WTC11 (cell line): ENCODE measurements at regions not wholly inside any gene's neighbourhood (a gene's known extent, or its start where the extent isn't known, plus 50 kb on each side); places are given as distances from the start of the nearest gene placed in this dataset.
A peak's percentile ranks its signal among the peaks of the same experiment; 100 is the strongest.

Source experiments
- ATAC-seq: fragments of 200-7000 bp; cut with Tn5 transposase; 2 replicates; pipeline ENCODE4 v1.10.0; 2021; ENCODE audit warnings: mild to moderate bottlenecking, moderate library complexity
- CTCF ChIA-PET: fragments of 300-600 bp; sonication (Branson Sonifier 250); formaldehyde crosslinking; loops from one replicate; lab custom pipeline; 2021; ENCODE audit warnings: antibody characterized with exemption; lab: Charles Lee
- POLR2A ChIA-PET: fragments of 350-600 bp; sonication (Branson Sonifier 250); formaldehyde crosslinking; loops from one replicate; lab custom pipeline; 2021; ENCODE audit warnings: antibody characterized with exemption; lab: Charles Lee
- DNase-seq: peaks from one replicate; pipeline ENCODE4 v3.0.0; 2021; ENCODE audit warnings: low spot score
- H3K27ac Mint-ChIP-seq: 2 replicates; pipeline ENCODE4 v1.8.0; 2021; ENCODE audit warnings: mixed read lengths
- H3K27me3 Mint-ChIP-seq: 2 replicates; pipeline ENCODE4 v1.8.0; 2021; ENCODE audit warnings: low read depth, mild to moderate bottlenecking, moderate library complexity, mixed read lengths
- H3K36me3 Mint-ChIP-seq: 2 replicates; pipeline ENCODE4 v1.8.0; 2021; ENCODE audit warnings: mixed read lengths
- H3K4me1 Mint-ChIP-seq: 2 replicates; pipeline ENCODE4 v1.8.0; 2022; ENCODE audit warnings: mixed read lengths
- H3K4me3 Mint-ChIP-seq: 2 replicates; pipeline ENCODE4 v1.8.0; 2021; ENCODE audit warnings: mild to moderate bottlenecking, moderate library complexity, mixed read lengths
- H3K9me3 Mint-ChIP-seq: 2 replicates; pipeline ENCODE4 v1.8.0; 2021; ENCODE audit warnings: mixed read lengths
- CREB1 ChIP-seq: sonication (generic); formaldehyde crosslinking; IDR thresholded peaks from 2 replicates; pipeline ENCODE4 v1.8.0; 2023; ENCODE audit warnings: mild to moderate bottlenecking, missing genetic modification reagents
- ETV6 ChIP-seq: sonication (generic); formaldehyde crosslinking; IDR thresholded peaks from 2 replicates; pipeline ENCODE4 v1.8.1; 2022; ENCODE audit warnings: mild to moderate bottlenecking, missing genetic modification reagents
- FOXK1 ChIP-seq: sonication (generic); formaldehyde crosslinking; IDR thresholded peaks from 2 replicates; pipeline ENCODE4 v1.8.0; 2022; ENCODE audit warnings: mild to moderate bottlenecking, moderate library complexity, missing genetic modification reagents
- HMGA2 ChIP-seq: fragments of 250-450 bp; sonication (Bioruptor Pico); IDR thresholded peaks from 2 replicates; pipeline ENCODE4 v1.4.0; 2021; ENCODE audit warnings: mild to moderate bottlenecking, moderate library complexity
- OVOL2 ChIP-seq: fragments of 250-450 bp; sonication (Bioruptor Pico); IDR thresholded peaks from 2 replicates; pipeline ENCODE4 v1.9.0; 2021; ENCODE audit warnings: mild to moderate bottlenecking, borderline replicate concordance
- PRRX2 ChIP-seq: fragments of 250-450 bp; sonication (Bioruptor Pico); IDR thresholded peaks from 2 replicates; pipeline ENCODE4 v1.8.0; 2021; ENCODE audit warnings: mild to moderate bottlenecking
- RELA ChIP-seq: sonication (generic); formaldehyde crosslinking; IDR thresholded peaks from 2 replicates; pipeline ENCODE4 v1.8.1; 2022; ENCODE audit warnings: missing genetic modification reagents, mild to moderate bottlenecking, borderline replicate concordance
- RORB ChIP-seq: fragments of 250-450 bp; sonication (Bioruptor Pico); IDR thresholded peaks from 2 replicates; pipeline ENCODE4 v1.9.0; 2021; ENCODE audit warnings: mild to moderate bottlenecking
- SMAD3 ChIP-seq: sonication (generic); formaldehyde crosslinking; IDR thresholded peaks from 2 replicates; pipeline ENCODE4 v1.8.0; 2022; ENCODE audit warnings: missing genetic modification reagents, mild to moderate bottlenecking, borderline replicate concordance
- SMAD4 ChIP-seq: sonication (generic); formaldehyde crosslinking; IDR thresholded peaks from 2 replicates; pipeline ENCODE4 v1.8.0; 2022; ENCODE audit warnings: mild to moderate bottlenecking, missing genetic modification reagents
- TF ChIP-seq, protein P1 (sequence below): sonication (generic); formaldehyde crosslinking; IDR thresholded peaks from 2 replicates; pipeline ENCODE4 v1.8.0; 2023; ENCODE audit warnings: missing genetic modification reagents
- TF ChIP-seq, protein P2 (sequence below): sonication (generic); formaldehyde crosslinking; IDR thresholded peaks from 2 replicates; pipeline ENCODE4 v1.8.1; 2023; ENCODE audit warnings: mild to moderate bottlenecking, missing genetic modification reagents, moderate library complexity
- TF ChIP-seq, protein P3 (sequence below): fragments of 250-450 bp; sonication (Bioruptor Pico); IDR thresholded peaks from 2 replicates; pipeline ENCODE4 v1.8.0; 2021; ENCODE audit warnings: mild to moderate bottlenecking
- TF ChIP-seq, protein P4 (sequence below): sonication (generic); formaldehyde crosslinking; IDR thresholded peaks from 2 replicates; pipeline ENCODE4 v1.8.1; 2023; ENCODE audit warnings: mild to moderate bottlenecking, missing genetic modification reagents
- TF ChIP-seq, protein P5 (sequence below): sonication (generic); formaldehyde crosslinking; IDR thresholded peaks from 2 replicates; pipeline ENCODE4 v1.8.0; 2023; ENCODE audit warnings: missing genetic modification reagents, mild to moderate bottlenecking, borderline replicate concordance
- TF ChIP-seq, protein P6 (sequence below): fragments of 250-450 bp; sonication (Bioruptor Pico); IDR thresholded peaks from 2 replicates; pipeline ENCODE4 v1.9.0; 2021; ENCODE audit warnings: mild to moderate bottlenecking
- TF ChIP-seq, protein P7 (sequence below): fragments of 200-600 bp; IDR thresholded peaks from 2 replicates; pipeline ENCODE4 v1.8.0; 2022; ENCODE audit warnings: antibody characterized with exemption

DNA sequence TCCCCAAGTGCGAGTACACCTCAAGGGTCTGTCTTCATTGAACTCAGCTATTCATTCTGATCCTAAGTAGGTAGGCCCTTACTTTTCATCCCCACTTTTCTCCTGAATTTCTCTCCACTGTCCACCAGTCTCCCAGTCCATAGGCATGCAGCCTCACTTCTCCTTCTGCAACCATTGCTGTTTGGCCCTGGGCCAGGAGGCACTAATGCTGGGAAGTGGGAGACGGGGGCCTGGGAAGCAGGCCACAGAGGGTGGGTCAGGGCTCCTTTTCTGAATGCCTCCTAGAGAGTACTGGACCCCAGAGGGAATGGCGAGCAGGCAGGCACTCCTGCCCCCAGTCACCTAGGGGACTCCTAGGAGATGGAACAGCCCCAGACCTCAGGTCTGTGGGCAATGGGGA lies 203.5 kb upstream of the RPL34 start:
- Mint-ChIP-seq H3K9me3 (peaks cover 18% of the 10 kb centered on the region), H3K4me3 (no peak overlapping the region), H3K36me3 (no peaks in the 10 kb centered on the region; the same call in 1 of the 2 replicates), H3K27ac (no peak overlapping the region), H3K27me3 (no peaks in the 10 kb centered on the region), H3K4me1 (no peaks in the 10 kb centered on the region)
- CTCF ChIA-PET: no interaction called here
- TF ChIP-seq PRRX2 (CRISPR knock-in tag): no peak
- no peak for TF ChIP-seq FOXK1 (CRISPR knock-in tag)
- no peak for TF ChIP-seq CREB1 (CRISPR knock-in tag)
- TF ChIP-seq, protein P1, sequence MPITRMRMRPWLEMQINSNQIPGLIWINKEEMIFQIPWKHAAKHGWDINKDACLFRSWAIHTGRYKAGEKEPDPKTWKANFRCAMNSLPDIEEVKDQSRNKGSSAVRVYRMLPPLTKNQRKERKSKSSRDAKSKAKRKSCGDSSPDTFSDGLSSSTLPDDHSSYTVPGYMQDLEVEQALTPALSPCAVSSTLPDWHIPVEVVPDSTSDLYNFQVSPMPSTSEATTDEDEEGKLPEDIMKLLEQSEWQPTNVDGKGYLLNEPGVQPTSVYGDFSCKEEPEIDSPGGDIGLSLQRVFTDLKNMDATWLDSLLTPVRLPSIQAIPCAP (CRISPR knock-in tag): no peak
- TF ChIP-seq, protein P2, sequence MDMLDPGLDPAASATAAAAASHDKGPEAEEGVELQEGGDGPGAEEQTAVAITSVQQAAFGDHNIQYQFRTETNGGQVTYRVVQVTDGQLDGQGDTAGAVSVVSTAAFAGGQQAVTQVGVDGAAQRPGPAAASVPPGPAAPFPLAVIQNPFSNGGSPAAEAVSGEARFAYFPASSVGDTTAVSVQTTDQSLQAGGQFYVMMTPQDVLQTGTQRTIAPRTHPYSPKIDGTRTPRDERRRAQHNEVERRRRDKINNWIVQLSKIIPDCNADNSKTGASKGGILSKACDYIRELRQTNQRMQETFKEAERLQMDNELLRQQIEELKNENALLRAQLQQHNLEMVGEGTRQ (CRISPR knock-in tag): no peak
- no peak for TF ChIP-seq RELA
- no peak for TF ChIP-seq OVOL2 (CRISPR knock-in tag)
- TF ChIP-seq, protein P3, sequence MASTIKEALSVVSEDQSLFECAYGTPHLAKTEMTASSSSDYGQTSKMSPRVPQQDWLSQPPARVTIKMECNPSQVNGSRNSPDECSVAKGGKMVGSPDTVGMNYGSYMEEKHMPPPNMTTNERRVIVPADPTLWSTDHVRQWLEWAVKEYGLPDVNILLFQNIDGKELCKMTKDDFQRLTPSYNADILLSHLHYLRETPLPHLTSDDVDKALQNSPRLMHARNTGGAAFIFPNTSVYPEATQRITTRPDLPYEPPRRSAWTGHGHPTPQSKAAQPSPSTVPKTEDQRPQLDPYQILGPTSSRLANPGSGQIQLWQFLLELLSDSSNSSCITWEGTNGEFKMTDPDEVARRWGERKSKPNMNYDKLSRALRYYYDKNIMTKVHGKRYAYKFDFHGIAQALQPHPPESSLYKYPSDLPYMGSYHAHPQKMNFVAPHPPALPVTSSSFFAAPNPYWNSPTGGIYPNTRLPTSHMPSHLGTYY (CRISPR knock-in tag): no peak
- TF ChIP-seq, protein P4, sequence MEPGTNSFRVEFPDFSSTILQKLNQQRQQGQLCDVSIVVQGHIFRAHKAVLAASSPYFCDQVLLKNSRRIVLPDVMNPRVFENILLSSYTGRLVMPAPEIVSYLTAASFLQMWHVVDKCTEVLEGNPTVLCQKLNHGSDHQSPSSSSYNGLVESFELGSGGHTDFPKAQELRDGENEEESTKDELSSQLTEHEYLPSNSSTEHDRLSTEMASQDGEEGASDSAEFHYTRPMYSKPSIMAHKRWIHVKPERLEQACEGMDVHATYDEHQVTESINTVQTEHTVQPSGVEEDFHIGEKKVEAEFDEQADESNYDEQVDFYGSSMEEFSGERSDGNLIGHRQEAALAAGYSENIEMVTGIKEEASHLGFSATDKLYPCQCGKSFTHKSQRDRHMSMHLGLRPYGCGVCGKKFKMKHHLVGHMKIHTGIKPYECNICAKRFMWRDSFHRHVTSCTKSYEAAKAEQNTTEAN (CRISPR knock-in tag): no peak
- no peak for TF ChIP-seq ETV6 (CRISPR knock-in tag)
- no peak for TF ChIP-seq HMGA2 (CRISPR knock-in tag)
- DNase-seq: no peak
- POLR2A ChIA-PET: no interaction called here
- ATAC-seq: no peak

DNA sequence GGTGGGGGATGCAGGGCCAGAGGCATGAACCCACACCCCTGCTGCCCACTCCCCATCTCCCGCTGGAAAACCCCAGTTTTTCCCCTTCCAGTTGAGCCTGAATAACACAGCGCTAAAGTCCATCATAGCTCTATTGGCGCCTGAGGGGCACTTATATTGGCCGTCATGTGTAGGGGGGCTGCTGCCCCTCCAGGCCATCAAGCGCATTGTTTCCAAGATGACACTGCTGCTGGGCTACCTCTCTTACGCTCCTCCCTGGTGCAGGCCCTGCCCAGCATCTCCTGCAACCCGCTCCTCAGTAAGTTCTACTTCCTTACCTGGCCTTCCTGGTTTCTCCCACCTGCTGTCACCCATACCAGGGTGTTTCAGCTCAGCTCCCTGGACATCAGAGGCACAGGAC lies 205.0 kb upstream of the RPL34 start:
- Mint-ChIP-seq H3K27ac (no peak overlapping the region), H3K4me3 (no peak overlapping the region), H3K36me3 (no peaks in the 10 kb centered on the region), H3K9me3 (peaks cover 11% of the 10 kb centered on the region), H3K27me3 (no peaks in the 10 kb centered on the region), H3K4me1 (peaks cover 8% of the 10 kb centered on the region)
- ChIA-PET CTCF (interaction anchor here (0.9 to 1.0 kb wide), 2 partner anchors 77 to 167 kb away, joined by 3 to 5 read pairs; no protein-coding TSS in a partner anchor), POLR2A (no interaction called here)
- DNase-seq: no peak
- TF ChIP-seq RORB: no peak
- no peak for TF ChIP-seq PRRX2 (CRISPR knock-in tag)
- TF ChIP-seq, protein P5, sequence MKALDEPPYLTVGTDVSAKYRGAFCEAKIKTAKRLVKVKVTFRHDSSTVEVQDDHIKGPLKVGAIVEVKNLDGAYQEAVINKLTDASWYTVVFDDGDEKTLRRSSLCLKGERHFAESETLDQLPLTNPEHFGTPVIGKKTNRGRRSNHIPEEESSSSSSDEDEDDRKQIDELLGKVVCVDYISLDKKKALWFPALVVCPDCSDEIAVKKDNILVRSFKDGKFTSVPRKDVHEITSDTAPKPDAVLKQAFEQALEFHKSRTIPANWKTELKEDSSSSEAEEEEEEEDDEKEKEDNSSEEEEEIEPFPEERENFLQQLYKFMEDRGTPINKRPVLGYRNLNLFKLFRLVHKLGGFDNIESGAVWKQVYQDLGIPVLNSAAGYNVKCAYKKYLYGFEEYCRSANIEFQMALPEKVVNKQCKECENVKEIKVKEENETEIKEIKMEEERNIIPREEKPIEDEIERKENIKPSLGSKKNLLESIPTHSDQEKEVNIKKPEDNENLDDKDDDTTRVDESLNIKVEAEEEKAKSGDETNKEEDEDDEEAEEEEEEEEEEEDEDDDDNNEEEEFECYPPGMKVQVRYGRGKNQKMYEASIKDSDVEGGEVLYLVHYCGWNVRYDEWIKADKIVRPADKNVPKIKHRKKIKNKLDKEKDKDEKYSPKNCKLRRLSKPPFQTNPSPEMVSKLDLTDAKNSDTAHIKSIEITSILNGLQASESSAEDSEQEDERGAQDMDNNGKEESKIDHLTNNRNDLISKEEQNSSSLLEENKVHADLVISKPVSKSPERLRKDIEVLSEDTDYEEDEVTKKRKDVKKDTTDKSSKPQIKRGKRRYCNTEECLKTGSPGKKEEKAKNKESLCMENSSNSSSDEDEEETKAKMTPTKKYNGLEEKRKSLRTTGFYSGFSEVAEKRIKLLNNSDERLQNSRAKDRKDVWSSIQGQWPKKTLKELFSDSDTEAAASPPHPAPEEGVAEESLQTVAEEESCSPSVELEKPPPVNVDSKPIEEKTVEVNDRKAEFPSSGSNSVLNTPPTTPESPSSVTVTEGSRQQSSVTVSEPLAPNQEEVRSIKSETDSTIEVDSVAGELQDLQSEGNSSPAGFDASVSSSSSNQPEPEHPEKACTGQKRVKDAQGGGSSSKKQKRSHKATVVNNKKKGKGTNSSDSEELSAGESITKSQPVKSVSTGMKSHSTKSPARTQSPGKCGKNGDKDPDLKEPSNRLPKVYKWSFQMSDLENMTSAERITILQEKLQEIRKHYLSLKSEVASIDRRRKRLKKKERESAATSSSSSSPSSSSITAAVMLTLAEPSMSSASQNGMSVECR (CRISPR knock-in tag): no peak
- TF ChIP-seq, protein P6, sequence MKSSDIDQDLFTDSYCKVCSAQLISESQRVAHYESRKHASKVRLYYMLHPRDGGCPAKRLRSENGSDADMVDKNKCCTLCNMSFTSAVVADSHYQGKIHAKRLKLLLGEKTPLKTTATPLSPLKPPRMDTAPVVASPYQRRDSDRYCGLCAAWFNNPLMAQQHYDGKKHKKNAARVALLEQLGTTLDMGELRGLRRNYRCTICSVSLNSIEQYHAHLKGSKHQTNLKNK (CRISPR knock-in tag): no peak
- no peak for TF ChIP-seq SMAD4
- no peak for TF ChIP-seq SMAD3 (CRISPR knock-in tag)
- no peak for TF ChIP-seq HMGA2 (CRISPR knock-in tag)
- TF ChIP-seq, protein P7, sequence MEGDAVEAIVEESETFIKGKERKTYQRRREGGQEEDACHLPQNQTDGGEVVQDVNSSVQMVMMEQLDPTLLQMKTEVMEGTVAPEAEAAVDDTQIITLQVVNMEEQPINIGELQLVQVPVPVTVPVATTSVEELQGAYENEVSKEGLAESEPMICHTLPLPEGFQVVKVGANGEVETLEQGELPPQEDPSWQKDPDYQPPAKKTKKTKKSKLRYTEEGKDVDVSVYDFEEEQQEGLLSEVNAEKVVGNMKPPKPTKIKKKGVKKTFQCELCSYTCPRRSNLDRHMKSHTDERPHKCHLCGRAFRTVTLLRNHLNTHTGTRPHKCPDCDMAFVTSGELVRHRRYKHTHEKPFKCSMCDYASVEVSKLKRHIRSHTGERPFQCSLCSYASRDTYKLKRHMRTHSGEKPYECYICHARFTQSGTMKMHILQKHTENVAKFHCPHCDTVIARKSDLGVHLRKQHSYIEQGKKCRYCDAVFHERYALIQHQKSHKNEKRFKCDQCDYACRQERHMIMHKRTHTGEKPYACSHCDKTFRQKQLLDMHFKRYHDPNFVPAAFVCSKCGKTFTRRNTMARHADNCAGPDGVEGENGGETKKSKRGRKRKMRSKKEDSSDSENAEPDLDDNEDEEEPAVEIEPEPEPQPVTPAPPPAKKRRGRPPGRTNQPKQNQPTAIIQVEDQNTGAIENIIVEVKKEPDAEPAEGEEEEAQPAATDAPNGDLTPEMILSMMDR: no peak
- peak; percentile 80 for ATAC-seq
